ENCODE measurements at regions not wholly inside any gene's neighbourhood (a gene's known extent, or its start where the extent isn't known, plus 50 kb on each side); places are given as distances from the start of the nearest gene placed in this dataset.

GRCh38 chr1:213414346-213414745 lies 363.3 kb downstream of the RPS6KC1 start:
- DNase-seq (ENCODE audit: extremely low read depth, low read depth): no peak
- TF ChIP-seq CTCF (IDR thresholded peaks at IDR 0.05; ENCODE audit: low read depth, low read length, missing control alignments): no peak

GRCh38 chr1:213414911-213415310 lies 363.9 kb downstream of the RPS6KC1 start:
- no peak overlapping the region for H3K4me3 ChIP-seq (replicated peaks; ENCODE audit: low read depth, low read length)
- TF ChIP-seq CTCF (IDR thresholded peaks at IDR 0.05; ENCODE audit: low read depth, low read length, missing control alignments): no peak
- DNase-seq (ENCODE audit: extremely low read depth, low read depth): no peak

More at GRCh38 chr1:213414346-213414745, 363.3 kb downstream of the RPS6KC1 start:
- H3K4me3 ChIP-seq (replicated peaks; ENCODE audit: low read depth, low read length): no peak overlapping the region

GRCh38 chr1:213415691-213416380 lies 364.8 kb downstream of the RPS6KC1 start:
- DNase-seq (ENCODE audit: extremely low read depth, low read depth): no peak
- no peak overlapping the region for H3K4me3 ChIP-seq (replicated peaks; ENCODE audit: low read depth, low read length)
- no peak for TF ChIP-seq CTCF (IDR thresholded peaks at IDR 0.05; ENCODE audit: low read depth, low read length, missing control alignments)

GRCh38 chr1:213416461-213417224 lies 365.6 kb downstream of the RPS6KC1 start:
- DNase-seq (ENCODE audit: extremely low read depth, low read depth): no peak
- no peak overlapping the region for H3K4me3 ChIP-seq (replicated peaks; ENCODE audit: low read depth, low read length)
- no peak for TF ChIP-seq CTCF (IDR thresholded peaks at IDR 0.05; ENCODE audit: low read depth, low read length, missing control alignments)

GRCh38 chr1:213417225-213417820 lies 366.3 kb downstream of the RPS6KC1 start:
- DNase-seq (ENCODE audit: extremely low read depth, low read depth): no peak
- no peak for TF ChIP-seq CTCF (IDR thresholded peaks at IDR 0.05; ENCODE audit: low read depth, low read length, missing control alignments)
- no peak overlapping the region for H3K4me3 ChIP-seq (replicated peaks; ENCODE audit: low read depth, low read length)

GRCh38 chr1:213417846-213418245 lies 366.8 kb downstream of the RPS6KC1 start:
- H3K4me3 ChIP-seq (replicated peaks; ENCODE audit: low read depth, low read length): no peak overlapping the region
- DNase-seq (ENCODE audit: extremely low read depth, low read depth): no peak
- TF ChIP-seq CTCF (IDR thresholded peaks at IDR 0.05; ENCODE audit: low read depth, low read length, missing control alignments): no peak
